ENCODE measurements at regions not wholly inside any gene's neighbourhood (a gene's known extent, or its start where the extent isn't known, plus 50 kb on each side); places are given as distances from the start of the nearest gene placed in this dataset.

- CTCF ChIA-PET, result no interaction called here
Measured at GRCh38 chr5:120252839-120253238, 211.3 kb upstream of the PRR16 start.

More at GRCh38 chr5:120252839-120253238, 211.3 kb upstream of the PRR16 start:
- H4K5ac ChIP-seq (ENCODE audit: low read depth, low read length), result no peak overlapping the region
- H2BK15ac ChIP-seq (ENCODE audit: low read depth, low read length), result no peak overlapping the region
- H2AK5ac ChIP-seq (ENCODE audit: low read depth, low read length), result no peak overlapping the region
- H3K4me1 ChIP-seq (ENCODE audit: control insufficient read depth, insufficient read depth, low read length), result no peaks in the 10 kb centered on the region
- no peak overlapping the region for H3K4me3 ChIP-seq (ENCODE audit: insufficient read depth, low read depth, low read length)
- no peak overlapping the region for H3K23ac ChIP-seq (ENCODE audit: low read depth, low read length)
- H4K20me1 ChIP-seq (ENCODE audit: insufficient read depth, low read length), result no peaks in the 10 kb centered on the region
- ATAC-seq (ENCODE audit: low read depth), result peak; percentile 56
- H2BK5ac ChIP-seq (ENCODE audit: low read depth, low read length, poor library complexity, severe bottlenecking), result no peak overlapping the region
- peak; percentile 62 for DNase-seq
- H3K56ac ChIP-seq (ENCODE audit: extremely low read depth, insufficient read depth, low read length), result no peak overlapping the region
- in situ Hi-C loops (cut with MboI; ENCODE audit: low sequenced_read_pairs), result no loop called here
- no peak overlapping the region for H3K27ac ChIP-seq (ENCODE audit: insufficient read depth, low read length)
- no peaks in the 10 kb centered on the region for H3K27me3 ChIP-seq (ENCODE audit: control insufficient read depth, insufficient read depth, low read length)
- no peak overlapping the region for H3K14ac ChIP-seq (replicated peaks; ENCODE audit: low read depth, low read length)
- H3K36me3 ChIP-seq (ENCODE audit: control insufficient read depth, insufficient read depth, low read length), result no peaks in the 10 kb centered on the region
- no peaks in the 10 kb centered on the region for H3K9me3 ChIP-seq (ENCODE audit: control insufficient read depth, insufficient read depth, low read length)
- no peaks in the 10 kb centered on the region for H3K9me1 ChIP-seq (ENCODE audit: insufficient read depth, low read length)
- TF ChIP-seq RCOR1 (IDR thresholded peaks at IDR 0.05; ENCODE audit: insufficient replicate concordance, low read length) (no peak), MAFK (IDR thresholded peaks at IDR 0.05; ENCODE audit: low read depth, low read length) (peak; percentile 45; the same call in 1 of the 2 replicates)
- dilution Hi-C loops (cut with HindIII; ENCODE audit: low sequenced_read_pairs, unreplicated experiment), result no loop called here
- POLR2A ChIA-PET (ENCODE audit: unreplicated experiment), result no interaction called here
- no peak overlapping the region for H4K8ac ChIP-seq (ENCODE audit: low read depth in 2 of 2, low read length in 2 of 2)
- no peak overlapping the region for H3K4me2 ChIP-seq (ENCODE audit: low read depth, low read length)
- intact Hi-C loops (cut with micrococcal nuclease), result no loop called here
- H3K18ac ChIP-seq (ENCODE audit: low read depth, low read length), result no peak overlapping the region
- H2BK120ac ChIP-seq (ENCODE audit: low read depth, low read length), result no peak overlapping the region
- no peak overlapping the region for H3K9ac ChIP-seq (ENCODE audit: low read depth, low read length)
- H2AFZ ChIP-seq (replicated peaks; ENCODE audit: low read length, poor library complexity), result no peak overlapping the region
- BruUV-seq (replicated peaks), result no TSS peak
- no peak overlapping the region for H2BK20ac ChIP-seq (ENCODE audit: low read depth, low read length)
- no peak overlapping the region for H3K4ac ChIP-seq (ENCODE audit: low read depth, low read length)
- H2AK9ac ChIP-seq (replicated peaks; ENCODE audit: low read depth, low read length, poor library complexity), result no peak overlapping the region
- no peak overlapping the region for H4K91ac ChIP-seq (ENCODE audit: insufficient read depth, low read depth, low read length)
- no peaks in the 10 kb centered on the region for H3K79me1 ChIP-seq (ENCODE audit: low read depth in 1 of 2, low read length in 2 of 2)
- no CpG with 5 or more reads among the region's 3 CpGs for WGBS, 2 experiments (ENCODE audit: extremely low coverage in 2 of 2, insufficient read length in 1 of 2)
